B cell (primary cell): ENCODE measurements at regions not wholly inside any gene's neighbourhood (a gene's known extent, or its start where the extent isn't known, plus 50 kb on each side); places are given as distances from the start of the nearest gene placed in this dataset.
"Not testable (repeated sequence)": the region's sequence is repeated elsewhere in the genome, so short reads cannot be mapped to it uniquely, and the experiment has no call there.

Source experiments
- ATAC-seq: fragments of 200-7000 bp; cut with Tn5 transposase; one replicate; pipeline ENCODE4 v1.10.0; 2021; ENCODE audit warnings: low read depth, mild to moderate bottlenecking, moderate number of reproducible peaks, moderate library complexity
- CTCF ChIA-PET: fragments of 350-600 bp; sonication (Branson Sonifier 250); formaldehyde crosslinking; loops from one replicate; lab custom pipeline; 2021; ENCODE audit warnings: antibody characterized with exemption, inconsistent platforms; lab: Charles Lee
- POLR2A ChIA-PET: fragments of 350-600 bp; sonication (Branson Sonifier 250); formaldehyde crosslinking; loops from one replicate; lab custom pipeline; 2021; ENCODE audit warnings: antibody characterized with exemption; lab: Charles Lee
- DNase-seq: peaks from one replicate; pipeline ENCODE4 v3.0.0; 2013
- H2AFZ ChIP-seq: 2 replicates; pipeline ENCODE4 v1.6.1; 2012; ENCODE audit warnings: mild to moderate bottlenecking, low read depth, low read length; ENCODE audit not compliant: insufficient read depth, poor library complexity, severe bottlenecking
- H3K27ac ChIP-seq, 2 donors: 1 replicate in 1 of 2; 2 replicates in 1 of 2; pipeline ENCODE4 v1.5.1; 2012 to 2013; ENCODE audit warnings: low read length in 2 of 2, mild to moderate bottlenecking in 2 of 2, moderate library complexity in 1 of 2
- H3K27me3 ChIP-seq, 4 experiments: fragments of 200-600 bp in 1 of 4; sonication (generic) in 1 of 4; replicated peaks in 1 of 4; 1 replicate in 2 of 4; 2 replicates in 2 of 4; pipeline versions ENCODE4 v1.6.1 to v1.7.0; 2013 to 2016; ENCODE audit warnings: low read length in 3 of 4, mild to moderate bottlenecking in 2 of 4, mixed read lengths in 1 of 4, moderate library complexity in 1 of 4; ENCODE audit not compliant: insufficient read depth in 4 of 4, control insufficient read depth in 3 of 4; ENCODE audit errors: control extremely low read depth in 1 of 4
- H3K36me3 ChIP-seq, 2 experiments: replicated peaks in 1 of 2; 1 replicate in 1 of 2; 2 replicates in 1 of 2; pipeline versions ENCODE4 v1.6.1 to v1.7.1; 2013; ENCODE audit warnings: low read length in 1 of 2; ENCODE audit not compliant: insufficient read depth in 2 of 2, control insufficient read depth in 1 of 2; ENCODE audit errors: control extremely low read depth in 1 of 2, extremely low read depth in 1 of 2
- H3K4me1 ChIP-seq, 2 donors: fragments of 200-600 bp in 1 of 2; sonication (generic) in 1 of 2; 1 replicate in 1 of 2; 2 replicates in 1 of 2; pipeline versions ENCODE4 v1.5.1 to v1.6.1; 2013 to 2017; ENCODE audit warnings: low read length in 2 of 2; ENCODE audit not compliant: control insufficient read depth in 2 of 2, insufficient read depth in 2 of 2
- H3K4me2 ChIP-seq: replicated peaks from 2 replicates; pipeline ENCODE3; 2012; ENCODE audit warnings: mild to moderate bottlenecking, low read depth, low read length; ENCODE audit not compliant: poor library complexity, severe bottlenecking
- H3K4me3 ChIP-seq, 5 experiments: fragments of 200-600 bp in 1 of 5; sonication (generic) in 1 of 5; 1 replicate in 3 of 5; 2 replicates in 2 of 5; pipeline versions ENCODE4 v1.5.1 to v1.7.0; 2011 to 2016; ENCODE audit warnings: low read length in 4 of 5, mild to moderate bottlenecking in 4 of 5, low read depth in 2 of 5, control low read depth in 1 of 5, moderate library complexity in 1 of 5; ENCODE audit not compliant: insufficient read depth in 1 of 5; ENCODE audit errors: control extremely low read depth in 1 of 5, extremely low read depth in 1 of 5
- H3K79me2 ChIP-seq: fragments of 200-600 bp; sonication (generic); one replicate; pipeline ENCODE4 v1.6.0; 2016; ENCODE audit warnings: low read length; ENCODE audit not compliant: control insufficient read depth, insufficient read depth
- H3K9ac ChIP-seq: fragments of 200-600 bp; sonication (generic); 2 replicates; pipeline ENCODE4 v1.6.1; 2017; ENCODE audit warnings: mild to moderate bottlenecking, low read length, moderate library complexity
- H3K9me3 ChIP-seq, 3 donors: one replicate each; pipeline versions ENCODE4 v1.6.1 to v1.7.1; 2013; ENCODE audit warnings: low read length in 2 of 3; ENCODE audit not compliant: control insufficient read depth in 2 of 3, insufficient read depth in 1 of 3; ENCODE audit errors: control extremely low read depth in 1 of 3
- H4K20me1 ChIP-seq: 2 replicates; pipeline ENCODE4 v1.6.0; 2012; ENCODE audit warnings: mild to moderate bottlenecking, low read length; ENCODE audit not compliant: insufficient read depth, control insufficient read depth, poor library complexity, severe bottlenecking
- H3K27ac Mint-ChIP-seq: one replicate; pipeline ENCODE4 v1.8.0; 2021; ENCODE audit warnings: mixed read lengths
- H3K27me3 Mint-ChIP-seq: one replicate; pipeline ENCODE4 v1.8.0; 2021; ENCODE audit warnings: mixed read lengths
- H3K4me1 Mint-ChIP-seq: one replicate; pipeline ENCODE4 v1.8.0; 2021; ENCODE audit warnings: mixed read lengths
- H3K4me3 Mint-ChIP-seq: one replicate; pipeline ENCODE4 v1.8.0; 2021; ENCODE audit warnings: mixed read lengths
- H3K9me3 Mint-ChIP-seq: one replicate; pipeline ENCODE4 v1.8.0; 2022; ENCODE audit warnings: mixed read lengths; ENCODE audit not compliant: insufficient read depth
- CTCF ChIP-seq: fragments of 200-600 bp; IDR thresholded peaks from one replicate; pipeline ENCODE4 v1.8.0; 2022; ENCODE audit warnings: antibody characterized with exemption, mild to moderate bottlenecking
- EZH2 ChIP-seq: IDR thresholded peaks from 2 replicates; pipeline ENCODE4 v1.6.1; 2012; ENCODE audit warnings: borderline replicate concordance, low read depth, mild to moderate bottlenecking, moderate library complexity, low read length; ENCODE audit not compliant: insufficient read depth, poor library complexity, severe bottlenecking
- WGBS: methylation state at CpG from one replicate; pipeline ENCODE4 v1.1.5; 2013; ENCODE audit warnings: missing lambda C conversion rate; ENCODE audit not compliant: insufficient coverage; 5-methylcytosine and 5-hydroxymethylcytosine counted together
- intact Hi-C: fragments of 100-400 bp; cut with micrococcal nuclease; formaldehyde crosslinking; loops from one replicate; pipeline ENCODE4 v1.10.0; 2022

GRCh38 chr13:79846386-79846785 is 365.4 kb downstream of the NDFIP2 start:
- Mint-ChIP-seq H3K27me3 (no peaks in the 10 kb centered on the region), H3K4me1 (no peaks in the 10 kb centered on the region), H3K4me3 (no peak overlapping the region), H3K27ac (no peak overlapping the region), H3K9me3 (no peaks in the 10 kb centered on the region)
- ChIA-PET POLR2A (no interaction called here), CTCF (no interaction called here)
- H3K4me3 ChIP-seq: no peak overlapping the region
- 96% methylated on average over 4 of the region's 4 CpGs for WGBS
- no peak overlapping the region for H2AFZ ChIP-seq
- H3K79me2 ChIP-seq: no peaks in the 10 kb centered on the region
- H3K4me1 ChIP-seq: no peaks in the 10 kb centered on the region
- TF ChIP-seq EZH2 (no peak), CTCF (no peak)
- H4K20me1 ChIP-seq: no peaks in the 10 kb centered on the region
- H3K27ac ChIP-seq: no peak overlapping the region
- ATAC-seq (no peak), DNase-seq (no peak)
- H3K9ac ChIP-seq: no peak overlapping the region
- no peaks in the 10 kb centered on the region for H3K9me3 ChIP-seq
- H3K36me3 ChIP-seq: no peaks in the 10 kb centered on the region
- intact Hi-C loops: no loop called here
- no peaks in the 10 kb centered on the region for H3K27me3 ChIP-seq
- H3K4me2 ChIP-seq: no peak overlapping the region

- ChIA-PET CTCF (no interaction called here), POLR2A (no interaction called here)
- no peak overlapping the region for H3K4me3 Mint-ChIP-seq
- no CpG with 5 or more reads among the region's 3 CpGs for WGBS
- no peak overlapping the region for H3K27ac Mint-ChIP-seq
- H3K27ac ChIP-seq: no peak overlapping the region
- no peaks in the 10 kb centered on the region for H3K27me3 ChIP-seq
- ATAC-seq: no peak
- H3K9me3 ChIP-seq: no peaks in the 10 kb centered on the region
- peaks cover 3% of the 10 kb centered on the region for H3K27me3 Mint-ChIP-seq
- no peaks in the 10 kb centered on the region for H3K4me1 Mint-ChIP-seq
- no peak for DNase-seq
- H2AFZ ChIP-seq: no peak overlapping the region
- no peaks in the 10 kb centered on the region for H3K79me2 ChIP-seq
- H4K20me1 ChIP-seq: no peaks in the 10 kb centered on the region
- H3K4me1 ChIP-seq: no peaks in the 10 kb centered on the region
- no peak overlapping the region for H3K4me2 ChIP-seq
- intact Hi-C loops: no loop called here
- TF ChIP-seq EZH2 (no peak), CTCF (no peak)
- H3K9ac ChIP-seq: no peak overlapping the region
- H3K9me3 Mint-ChIP-seq: no peaks in the 10 kb centered on the region
- H3K36me3 ChIP-seq: no peaks in the 10 kb centered on the region
- H3K4me3 ChIP-seq: no peak overlapping the region
Measured at GRCh38 chr13:79837741-79838450, 356.9 kb downstream of the NDFIP2 start.

- H3K9ac ChIP-seq, H3K36me3 ChIP-seq, POLR2A ChIA-PET, H3K27ac Mint-ChIP-seq, H3K4me2 ChIP-seq, intact Hi-C loops, CTCF ChIA-PET, H3K4me3 ChIP-seq, H3K27ac ChIP-seq, H3K4me1 ChIP-seq, H4K20me1 ChIP-seq, H3K9me3 Mint-ChIP-seq, H3K9me3 ChIP-seq, ATAC-seq, H2AFZ ChIP-seq, H3K27me3 ChIP-seq, H3K4me1 Mint-ChIP-seq, H3K79me2 ChIP-seq, H3K4me3 Mint-ChIP-seq, H3K27me3 Mint-ChIP-seq, DNase-seq: not testable (repeated sequence)
- no CpG with 5 or more reads among the region's 2 CpGs for WGBS
Measured at GRCh38 chr13:79836121-79836520, 355.2 kb downstream of the NDFIP2 start.
